ENCODE measurements at regions not wholly inside any gene's neighbourhood (a gene's known extent, or its start where the extent isn't known, plus 50 kb on each side); places are given as distances from the start of the nearest gene placed in this dataset.

- dilution Hi-C loops (cut with MboI; ENCODE audit: extremely low pct_ligation_motif_present, low sequenced_read_pairs) (no loop called here), intact Hi-C loops (cut with micrococcal nuclease) (no loop called here)
- Histone ChIP-seq H3K36me3 (ENCODE audit: control insufficient read depth in 2 of 2, extremely low read depth in 1 of 2, insufficient read depth in 2 of 2, low read length in 2 of 2) (no peaks in the 10 kb centered on the region), H3K9ac (replicated peaks; ENCODE audit: extremely low read depth, insufficient read depth, low read length) (no peak overlapping the region), H3K4me2 (ENCODE audit: insufficient read depth, low read length) (no peak overlapping the region), H2AFZ (ENCODE audit: low read depth, low read length) (no peak overlapping the region), H3K27me3 (ENCODE audit: control insufficient read depth in 2 of 2, insufficient read depth in 2 of 2, low read length in 2 of 2) (no peaks in the 10 kb centered on the region), H3K79me2 (ENCODE audit: control insufficient read depth, insufficient read depth, low read length) (no peaks in the 10 kb centered on the region), H3K27ac (ENCODE audit: insufficient read depth, low read depth, low read length) (no peak overlapping the region), H3K9me3 (replicated peaks; ENCODE audit: control insufficient read depth, insufficient read depth, low read length) (no peaks in the 10 kb centered on the region), H3K4me1 (ENCODE audit: control insufficient read depth, extremely low read depth, insufficient read depth, low read length) (no peaks in the 10 kb centered on the region), H3K4me3 (replicated peaks in 1 of 3; ENCODE audit: insufficient read depth in 1 of 3, low read depth in 1 of 3, low read length in 3 of 3) (no peak overlapping the region), H4K20me1 (replicated peaks; ENCODE audit: control insufficient read depth, extremely low read depth, insufficient read depth, low read length) (no peaks in the 10 kb centered on the region), H3K9me1 (replicated peaks; ENCODE audit: control insufficient read depth, extremely low read depth, insufficient read depth, low read length) (no peaks in the 10 kb centered on the region)
- ChIA-PET POLR2A (no interaction called here), CTCF (no interaction called here)
- TF ChIP-seq GATA2 (IDR thresholded peaks at IDR 0.05; ENCODE audit: insufficient read depth, insufficient read length, low read depth, low read length) (no peak), POLR2AphosphoS5 (IDR thresholded peaks at IDR 0.05; ENCODE audit: insufficient read depth, low read depth, low read length) (no peak), POLR2A (IDR thresholded peaks at IDR 0.05; ENCODE audit: low read depth, low read length) (no peak), MAX (IDR thresholded peaks at IDR 0.05; ENCODE audit: insufficient read depth, insufficient read length) (no peak), JUN (IDR thresholded peaks at IDR 0.05; ENCODE audit: borderline replicate concordance, insufficient read depth, insufficient read length, low read depth) (no peak), EZH2 (IDR thresholded peaks at IDR 0.05; ENCODE audit: borderline replicate concordance, low read depth, low read length, severe bottlenecking) (no peak), MYC (IDR thresholded peaks at IDR 0.05; ENCODE audit: low read depth, low read length) (no peak), CTCF (IDR thresholded peaks at IDR 0.05; ENCODE audit: extremely low read depth in 1 of 2, insufficient read depth in 1 of 2, low read depth in 1 of 2, low read length in 2 of 2) (no peak), FOS (IDR thresholded peaks at IDR 0.05; ENCODE audit: borderline replicate concordance, insufficient read depth, low read length) (no peak)
- no TSS peak for BruUV-seq (replicated peaks)
- FAIRE-seq: no peak
- DNase-seq (ENCODE audit: low read depth, low spot score): no peak
These were observed 309.8 kb upstream of the CNTN5 start for GRCh38 chr11:98710986-98711385.

All from endothelial cell of umbilical vein (primary cell).